Psoas muscle (tissue), 7 donors: ENCODE measurements at regions not wholly inside any gene's neighbourhood (a gene's known extent, or its start where the extent isn't known, plus 50 kb on each side); places are given as distances from the start of the nearest gene placed in this dataset.
"Not testable (repeated sequence)": the region's sequence is repeated elsewhere in the genome, so short reads cannot be mapped to it uniquely, and the experiment has no call there.

Experiments
- ATAC-seq, 4 donors: fragments of 200-7000 bp; cut with Tn5 transposase; one replicate each; pipeline ENCODE4 v1.9.1; 2020; ENCODE audit warnings: moderate library complexity in 3 of 4, mild to moderate bottlenecking in 2 of 4
- DNase-seq, 2 donors: peaks; one replicate each; pipeline ENCODE4 v3.0.0-alpha.2; 2020
- H3K27ac ChIP-seq: fragments of 200-600 bp; one replicate; pipeline ENCODE4 v1.8.0; 2022
- H3K27me3 ChIP-seq, 3 donors: fragments of 200-600 bp in 1 of 3; one replicate each; pipeline versions ENCODE4 v1.6.1 to v1.8.0; 2013 to 2022; ENCODE audit warnings: low read length in 2 of 3, mild to moderate bottlenecking in 2 of 3, moderate library complexity in 1 of 3; ENCODE audit not compliant: insufficient read depth in 3 of 3
- H3K36me3 ChIP-seq, 2 donors: fragments of 200-600 bp in 1 of 2; one replicate each; pipeline versions ENCODE4 v1.6.1 to v1.8.0; 2013 to 2022; ENCODE audit warnings: low read depth in 1 of 2, mild to moderate bottlenecking in 1 of 2, moderate library complexity in 1 of 2; ENCODE audit not compliant: insufficient read depth in 1 of 2
- H3K4me1 ChIP-seq: fragments of 200-600 bp; one replicate; pipeline ENCODE4 v1.8.0; 2022
- H3K4me3 ChIP-seq: fragments of 200-600 bp; one replicate; pipeline ENCODE4 v1.8.0; 2022; ENCODE audit warnings: mild to moderate bottlenecking
- H3K9me3 ChIP-seq: fragments of 200-600 bp; one replicate; pipeline ENCODE4 v1.8.0; 2022
- CTCF ChIP-seq: fragments of 200-600 bp; IDR thresholded peaks from one replicate; pipeline ENCODE4 v1.8.0; 2022; ENCODE audit warnings: antibody characterized with exemption
- WGBS, 3 donors: extraction: QIAGEN DNeasy Blood & Tissue Kit; methylation state at CpG; one replicate each; pipeline versions ENCODE4 v1.1.6 to v1.1.7; 2013; 5-methylcytosine and 5-hydroxymethylcytosine counted together
- intact Hi-C, 2 donors: fragments of 100-400 bp; cut with DNase I; formaldehyde crosslinking; loops; one replicate each; pipeline versions ENCODE4 v1.11.0 to v1.14.2; 2022
- donor health status: healthy with polysubstance abuse.
- donor health status: DM: no; HTN: no; CAD: no; lungs with moderate emphysema.
- donor health status: Bipolar disorder and iron deficiency.
- donor health status: healthy.
- donor health status: DM: yes; HTN: yes; CAD: no.
- donor health status: DM: no; HTN: no; CAD: no.
- donor health status: DM: yes; HTN: yes; CAD: no.

DNA sequence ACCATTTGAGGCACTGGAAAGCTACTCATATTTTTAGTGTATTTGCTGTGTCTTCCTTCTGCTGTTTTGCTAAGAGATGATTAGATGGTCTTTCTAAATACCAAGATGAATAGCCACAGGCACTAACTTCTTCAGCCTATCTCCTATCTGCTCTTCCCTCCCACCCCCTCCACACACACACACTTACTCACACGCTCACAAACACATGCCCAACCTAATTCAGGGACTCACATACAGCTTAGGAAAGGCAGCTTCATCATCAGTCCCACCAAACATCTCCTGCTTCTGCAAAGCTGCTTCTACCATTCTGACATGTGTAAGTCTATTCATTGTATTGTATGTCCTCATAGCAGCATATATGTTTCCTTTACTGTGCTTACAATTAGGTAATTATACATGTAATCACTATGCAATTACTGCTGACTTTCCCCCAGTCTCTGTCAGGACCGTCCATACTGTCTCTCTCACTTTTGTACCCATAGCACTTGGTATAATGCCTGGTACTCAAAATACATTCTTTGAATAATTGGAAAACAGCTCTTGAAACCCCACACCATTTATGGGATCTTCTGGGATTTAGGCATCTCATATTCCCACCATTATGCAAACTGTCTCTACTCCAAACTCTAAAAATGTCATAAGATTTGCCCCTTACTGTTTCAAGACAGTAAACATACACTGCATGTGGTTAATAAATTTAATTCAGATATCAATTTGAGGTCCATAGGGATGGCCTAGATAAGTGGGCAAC, 83.3 kb upstream of the HIF1A start:
- no peaks in the 10 kb centered on the region for H3K27me3 ChIP-seq
- intact Hi-C loops: no loop called here
- no peak overlapping the region for H3K27ac ChIP-seq
- no peaks in the 10 kb centered on the region for H3K36me3 ChIP-seq
- no peak for TF ChIP-seq CTCF
- no peak for ATAC-seq
- H3K4me1 ChIP-seq: peaks cover 7% of the 10 kb centered on the region
- no peak overlapping the region for H3K4me3 ChIP-seq
- DNase-seq: no peak
- 61 to 78% (median 65%) methylated on average over 2 of the region's 2 CpGs for WGBS, 3 donors
- no peaks in the 10 kb centered on the region for H3K9me3 ChIP-seq

- H3K27me3 ChIP-seq, H3K36me3 ChIP-seq, H3K27ac ChIP-seq, H3K4me3 ChIP-seq, intact Hi-C loops, H3K9me3 ChIP-seq, DNase-seq, ATAC-seq, H3K4me1 ChIP-seq: not testable (repeated sequence)
- 90 to 98% (median 92%) methylated on average over 4 of the region's 4 CpGs for WGBS, 3 donors
Measured at GRCh38 chr14:61613006-61613405, 82.3 kb upstream of the HIF1A start.

DNA sequence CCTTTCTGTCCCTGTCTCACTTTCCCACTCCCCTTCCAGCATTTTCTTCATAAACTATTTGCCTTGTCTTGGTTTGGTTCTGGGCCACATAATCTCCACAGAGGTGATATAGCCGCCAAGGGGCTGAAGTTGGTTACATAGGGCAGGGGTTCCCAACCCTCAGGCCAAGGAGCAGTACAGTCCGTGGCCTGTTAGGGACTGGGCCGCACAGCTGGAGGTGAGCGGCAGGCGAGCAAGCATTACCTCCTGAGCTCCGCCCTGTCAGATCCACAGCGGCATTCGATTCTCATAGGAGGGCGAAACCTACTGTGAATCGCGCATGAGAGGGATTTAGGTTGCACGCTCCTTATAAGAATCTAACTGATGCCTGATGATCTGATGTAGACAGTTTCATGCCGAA, 80.6 kb upstream of the HIF1A start:
- no peaks in the 10 kb centered on the region for H3K9me3 ChIP-seq
- no peaks in the 10 kb centered on the region for H3K27me3 ChIP-seq
- ATAC-seq (no peak), DNase-seq (no peak)
- WGBS, 3 donors: 97 to 99% (median 97%) methylated on average over 13 of the region's 13 CpGs
- H3K36me3 ChIP-seq: no peaks in the 10 kb centered on the region
- intact Hi-C loops: no loop called here
- H3K27ac ChIP-seq: no peak overlapping the region
- no peak overlapping the region for H3K4me3 ChIP-seq
- peaks cover 7% of the 10 kb centered on the region for H3K4me1 ChIP-seq
- TF ChIP-seq CTCF: no peak

GRCh38 chr14:61615743-61616523, 79.4 kb upstream of the HIF1A start:
- Histone ChIP-seq H3K27me3 (no peaks in the 10 kb centered on the region), H3K4me3 (no peak overlapping the region), H3K27ac (no peak overlapping the region), H3K4me1 (peaks cover 7% of the 10 kb centered on the region), H3K9me3 (no peaks in the 10 kb centered on the region), H3K36me3 (no peaks in the 10 kb centered on the region)
- no peak for TF ChIP-seq CTCF
- DNase-seq (no peak), ATAC-seq (no peak)
- WGBS, 3 donors: 69 to 74% (median 72%) methylated on average over 11 of the region's 11 CpGs
- intact Hi-C loops: no loop called here

DNA sequence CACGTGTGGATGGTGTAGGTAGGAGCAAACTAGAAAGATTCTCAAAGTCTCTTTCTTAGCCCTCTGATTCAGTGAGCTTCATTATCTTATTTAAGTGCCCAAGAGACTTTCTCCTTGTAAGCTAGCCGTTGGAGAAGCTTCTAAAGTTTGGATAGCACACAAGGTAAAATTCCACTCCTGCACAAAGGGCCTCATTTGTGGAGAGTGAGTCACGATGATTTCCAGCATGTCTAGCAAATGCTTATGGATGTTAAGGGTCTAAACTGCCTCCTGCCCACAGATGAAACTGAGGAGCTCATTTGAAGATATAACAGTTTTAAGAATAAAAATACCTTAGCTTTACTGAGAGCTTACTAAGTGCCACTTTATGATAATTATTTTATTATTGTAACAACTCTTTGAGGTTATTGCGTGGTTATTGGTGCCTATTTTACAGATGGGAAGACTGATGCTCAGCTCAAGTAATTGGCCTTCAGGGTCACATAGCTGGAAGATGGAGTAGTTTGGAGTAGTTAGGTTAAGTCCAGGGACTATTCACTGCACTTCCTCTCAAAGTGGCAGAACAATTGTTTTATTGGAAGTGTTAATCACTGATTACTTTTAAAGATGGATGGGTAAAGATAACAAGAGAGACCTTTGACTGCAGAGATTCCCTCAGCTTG, 78.7 kb upstream of the HIF1A start:
- Histone ChIP-seq H3K9me3 (no peaks in the 10 kb centered on the region), H3K27me3 (no peaks in the 10 kb centered on the region), H3K36me3 (no peaks in the 10 kb centered on the region), H3K4me1 (peaks cover 7% of the 10 kb centered on the region), H3K27ac (no peak overlapping the region), H3K4me3 (no peak overlapping the region)
- TF ChIP-seq CTCF: no peak
- DNase-seq (no peak), ATAC-seq (no peak)
- 66 to 83% (median 69%) methylated on average over 4 of the region's 4 CpGs for WGBS, 3 donors
- intact Hi-C loops: no loop called here
